NCI-H2081 treated with DMSO at 0.1 percent for 48 hours (cell line): ENCODE measurements at regions not wholly inside any gene's neighbourhood (a gene's known extent, or its start where the extent isn't known, plus 50 kb on each side); places are given as distances from the start of the nearest gene placed in this dataset.

Source experiments
- DNase-seq: peaks from one replicate; lab custom pipeline; 2025; lab: John Stamatoyannopoulos, UW

GRCh38 chr2:120785228-120785966, 49.7 kb downstream of the GLI2 start:
- DNase-seq: no peak

- DNase-seq: no peak
These were observed 50.6 kb downstream of the GLI2 start for GRCh38 chr2:120786038-120786960.

DNA sequence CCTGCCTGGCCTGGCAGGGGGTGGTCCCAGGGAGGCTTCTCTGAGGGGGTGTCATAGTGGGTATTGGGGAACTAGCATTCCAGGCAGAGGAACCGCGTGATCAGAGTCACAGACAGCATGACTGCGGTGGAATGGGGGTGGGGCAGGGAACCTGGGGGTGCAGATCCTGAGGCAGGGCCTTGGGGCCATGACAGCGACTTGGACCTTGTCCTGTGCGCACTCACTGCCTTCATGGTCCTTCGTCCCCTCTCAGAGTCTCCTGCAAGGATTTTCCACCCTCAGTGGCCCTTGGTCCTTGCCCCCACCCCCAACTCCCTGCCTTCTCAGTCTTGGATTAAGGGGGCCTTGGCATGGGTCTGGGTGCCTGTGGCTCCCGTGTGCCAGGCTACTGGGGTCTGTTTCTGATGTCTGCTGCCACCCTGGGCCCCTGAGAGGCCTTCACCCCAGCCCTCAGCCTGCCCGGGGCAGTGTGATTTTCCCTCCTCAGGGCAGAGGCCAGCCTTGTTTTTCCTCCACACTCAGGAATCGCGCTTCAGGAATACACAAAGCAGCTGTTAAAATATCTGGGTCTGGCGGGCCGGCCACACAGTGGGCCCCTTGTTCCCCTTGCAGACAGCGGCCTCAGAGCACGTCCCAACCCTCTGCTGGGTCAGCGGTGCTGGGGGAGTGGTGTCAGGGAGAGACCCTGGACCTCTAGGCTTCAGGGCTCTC, 51.6 kb downstream of the GLI2 start:
- no peak for DNase-seq

DNA sequence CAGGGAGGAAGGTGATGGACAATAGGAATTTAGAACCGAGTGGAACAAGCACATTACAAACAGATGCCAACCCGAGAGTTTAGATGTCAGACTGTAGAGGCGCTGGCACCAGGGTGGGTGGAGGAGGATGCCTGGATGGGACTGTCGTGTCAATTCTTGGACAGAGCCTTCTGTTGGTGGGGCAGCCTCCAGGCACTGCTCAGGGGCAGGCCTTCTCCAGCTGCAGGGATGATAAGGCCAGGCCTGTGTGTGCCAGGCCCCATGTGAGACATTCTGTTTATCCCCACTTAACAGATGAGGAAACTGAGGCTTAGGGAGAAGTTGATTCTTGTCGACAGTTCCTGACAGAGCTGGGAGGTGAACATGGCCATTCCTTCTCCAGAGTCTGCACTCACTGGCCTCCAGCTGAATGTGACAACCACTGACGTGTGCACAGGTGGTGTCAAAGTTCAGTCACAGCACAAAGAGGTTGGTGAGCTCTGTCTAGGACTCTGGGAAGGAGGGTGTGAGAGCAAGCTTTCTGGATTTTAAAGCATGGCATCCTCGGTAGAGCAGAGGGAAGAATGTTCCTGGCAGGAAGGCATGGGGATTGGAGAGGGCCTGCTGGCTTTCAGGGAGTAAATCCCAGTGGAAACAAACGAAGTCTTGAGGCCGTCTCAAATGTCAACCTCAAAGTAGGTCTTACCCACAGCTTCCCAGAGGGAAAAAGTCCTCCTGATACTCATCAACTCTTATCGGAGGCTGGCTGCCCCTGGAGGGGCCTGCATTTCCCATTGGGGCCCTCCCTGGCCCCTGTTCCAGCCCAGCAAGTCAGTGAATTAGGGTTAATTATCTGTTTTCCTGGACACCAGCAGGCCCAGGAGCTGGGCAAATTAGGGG, 52.4 kb downstream of the GLI2 start:
- no peak for DNase-seq

DNA sequence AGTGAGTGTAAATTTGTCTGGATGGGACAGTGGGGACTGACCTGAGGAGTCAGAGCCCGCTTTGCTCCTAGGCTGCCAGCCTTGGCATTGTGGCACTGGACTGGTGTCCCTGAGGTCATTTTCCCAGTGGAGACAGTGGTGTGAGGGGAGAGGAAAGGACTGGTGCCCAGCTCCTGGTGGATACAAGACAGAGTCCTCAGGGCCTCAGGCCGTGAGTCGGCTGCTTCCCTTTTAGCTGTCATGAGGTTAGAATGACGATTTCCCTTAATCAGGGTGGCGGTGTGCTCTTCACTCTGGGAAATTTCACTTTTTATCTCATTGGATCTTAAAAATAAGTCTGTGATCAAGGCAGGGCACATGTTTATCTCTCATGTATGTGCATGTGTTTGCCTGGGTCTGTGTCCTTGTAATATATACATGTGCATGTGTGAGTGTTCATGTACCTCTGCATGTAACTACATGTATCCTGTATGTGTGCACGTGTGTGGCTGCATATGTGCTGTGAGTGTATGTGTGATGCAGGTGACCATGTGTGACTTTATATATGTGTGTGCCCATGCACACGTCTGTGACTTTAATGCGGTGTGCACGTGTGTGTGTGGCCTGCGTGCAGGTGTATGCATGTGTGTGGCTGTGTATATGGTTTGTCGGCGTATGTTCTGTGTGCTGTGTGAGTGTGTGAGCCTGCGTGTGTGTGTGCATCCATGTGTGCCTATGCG, 55.7 kb downstream of the GLI2 start:
- no peak for DNase-seq

GRCh38 chr2:120791962-120792297, 56.3 kb downstream of the GLI2 start:
- no peak for DNase-seq

GRCh38 chr2:120793682-120794403, 58.2 kb downstream of the GLI2 start:
- no peak for DNase-seq

- DNase-seq: no peak
These were observed 59.0 kb downstream of the GLI2 start for GRCh38 chr2:120794716-120795115.

- no peak for DNase-seq
These were observed 60.4 kb downstream of the GLI2 start for GRCh38 chr2:120796094-120796493.

DNA sequence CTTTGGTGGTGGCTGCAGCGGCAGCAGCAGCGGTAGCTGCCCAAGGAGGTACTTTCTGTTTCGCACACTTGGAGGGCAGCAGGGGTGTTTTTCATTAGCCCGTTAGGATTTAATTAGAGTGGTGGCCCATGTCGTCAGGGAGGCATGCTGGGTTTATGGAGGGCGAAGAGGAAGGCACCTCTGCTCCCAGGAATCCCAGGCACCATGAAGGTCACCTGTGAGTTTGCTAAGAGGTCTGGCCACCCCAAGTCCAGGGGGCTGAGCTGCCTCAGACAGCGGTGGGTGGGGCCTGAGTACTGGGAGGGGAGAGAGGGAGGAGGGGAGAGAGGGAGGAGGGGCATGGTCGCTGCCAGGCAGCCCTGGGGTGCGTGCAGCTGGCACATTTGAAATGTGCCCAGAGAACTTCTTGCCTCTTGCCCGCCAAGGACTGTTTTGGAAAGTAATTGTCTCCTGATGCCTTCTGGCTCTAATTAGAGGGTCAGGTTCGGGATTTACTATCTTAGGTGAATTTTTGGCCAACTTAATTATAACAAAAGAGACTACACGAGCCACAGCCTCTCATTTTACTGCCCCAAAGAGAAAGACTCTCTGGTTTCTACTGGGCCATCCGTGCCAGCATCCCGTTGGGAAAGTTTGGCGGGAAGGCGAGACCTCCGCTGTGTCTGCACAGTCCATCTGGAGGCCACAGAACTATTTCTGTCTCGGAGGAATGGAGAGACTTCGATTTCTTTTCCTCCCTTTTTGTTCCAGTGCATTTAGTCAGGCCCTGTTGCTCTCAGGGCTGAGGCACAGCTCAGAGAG, 62.0 kb downstream of the GLI2 start:
- no peak for DNase-seq

GRCh38 chr2:120798567-120799247, 63.0 kb downstream of the GLI2 start:
- no peak for DNase-seq

DNA sequence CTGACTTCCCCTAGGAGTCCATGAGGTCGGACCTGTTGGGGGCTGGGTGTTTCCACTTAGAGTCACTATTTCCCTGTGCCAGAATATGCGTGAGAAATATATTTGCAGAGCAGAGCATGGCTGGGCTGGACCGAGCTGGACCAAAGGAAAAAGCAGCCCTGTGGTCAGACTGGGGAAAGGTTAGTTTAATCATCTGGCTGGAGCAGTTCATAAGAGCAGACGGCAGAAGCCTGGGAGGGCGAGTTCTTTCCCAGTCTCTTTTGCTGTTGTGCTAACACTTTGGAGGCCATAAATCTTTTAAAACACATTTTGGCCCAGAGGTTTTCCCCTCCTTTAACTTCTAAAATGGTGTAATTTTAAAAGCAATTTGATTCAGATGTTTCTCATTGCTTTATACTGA, 66.5 kb downstream of the GLI2 start:
- no peak for DNase-seq

GRCh38 chr2:120802867-120803484, 67.3 kb downstream of the GLI2 start:
- DNase-seq: no peak

DNA sequence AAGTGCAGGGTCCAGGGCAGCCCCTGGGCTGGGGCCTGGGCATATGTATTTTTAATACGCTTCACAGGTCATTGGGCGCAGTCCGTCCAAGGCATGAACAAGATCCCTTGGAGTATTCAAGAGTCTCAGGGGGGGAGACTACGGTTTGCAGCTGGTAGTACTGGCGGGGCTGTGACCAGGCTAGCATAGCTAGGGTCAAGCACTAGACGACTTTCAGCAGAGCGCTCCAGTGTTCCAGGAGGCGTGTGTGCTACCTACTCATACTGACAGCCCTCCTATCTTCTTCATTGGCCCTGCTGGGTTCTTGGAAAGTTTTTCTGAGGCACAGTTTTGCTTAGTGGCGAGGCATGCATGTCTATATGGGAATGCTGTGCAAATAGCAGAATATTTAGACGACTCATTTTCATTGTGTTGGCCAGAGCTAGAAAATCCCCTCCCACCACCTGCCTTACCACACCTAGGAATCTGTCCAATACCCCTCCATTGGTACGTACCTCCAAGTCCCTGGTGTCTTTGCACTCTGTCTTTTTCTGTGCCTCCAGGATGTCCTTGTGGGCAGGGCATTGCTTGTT, 68.2 kb downstream of the GLI2 start:
- DNase-seq: no peak

DNA sequence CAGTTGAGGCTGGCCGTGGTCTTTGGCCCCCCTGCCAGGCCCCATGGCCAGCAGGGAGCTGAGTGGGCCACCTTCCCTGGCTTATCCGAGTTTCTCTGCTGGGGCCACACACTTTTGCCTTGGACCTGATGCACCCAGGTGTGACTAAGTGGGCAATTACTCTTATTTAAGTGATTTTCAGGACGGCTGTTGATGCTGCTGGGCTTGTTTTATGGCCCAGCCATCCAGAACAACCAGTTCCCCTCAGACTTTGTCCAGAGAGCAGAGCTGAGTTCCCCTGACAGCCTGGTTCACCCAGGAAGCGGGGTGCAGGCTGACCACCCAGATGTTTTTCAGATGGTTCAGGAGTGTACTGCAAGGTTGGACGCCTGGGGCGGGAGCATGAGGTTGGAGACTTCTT, 68.8 kb downstream of the GLI2 start:
- DNase-seq: no peak

- DNase-seq: no peak
These were observed 69.3 kb downstream of the GLI2 start for GRCh38 chr2:120805011-120805410.

DNA sequence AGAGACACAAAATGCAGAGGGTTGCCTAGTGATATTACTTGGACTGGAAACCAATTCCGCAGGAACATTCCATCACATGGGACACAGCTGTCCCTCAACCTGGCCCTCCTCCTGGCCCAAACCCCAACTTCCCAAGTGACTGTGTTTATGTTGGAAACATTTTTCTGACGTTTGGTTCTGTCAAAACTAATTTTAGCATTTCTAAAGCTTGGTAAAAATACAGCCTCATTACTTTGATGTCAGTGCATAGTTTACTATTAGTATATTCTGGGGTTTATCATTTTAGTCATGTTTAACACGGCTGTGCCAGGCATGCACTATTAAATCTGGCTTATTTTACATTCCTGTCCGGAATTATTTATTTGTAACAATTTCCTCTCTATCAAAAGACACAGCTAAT, 69.9 kb downstream of the GLI2 start:
- no peak for DNase-seq

GRCh38 chr2:120807751-120808150, 72.1 kb downstream of the GLI2 start:
- no peak for DNase-seq
